SH-SY5Y (cell line): ENCODE measurements at regions not wholly inside any gene's neighbourhood (a gene's known extent, or its start where the extent isn't known, plus 50 kb on each side); places are given as distances from the start of the nearest gene placed in this dataset.

Experiments used
- GATA2 ChIP-seq: IDR thresholded peaks from 2 replicates; pipeline ENCODE4 v1.6.1; 2011; ENCODE audit warnings: mild to moderate bottlenecking, low read depth, low read length
- GATA3 ChIP-seq: IDR thresholded peaks from 2 replicates; pipeline ENCODE4 v1.6.1; 2011; ENCODE audit warnings: low read depth, mild to moderate bottlenecking, low read length, moderate library complexity

DNA sequence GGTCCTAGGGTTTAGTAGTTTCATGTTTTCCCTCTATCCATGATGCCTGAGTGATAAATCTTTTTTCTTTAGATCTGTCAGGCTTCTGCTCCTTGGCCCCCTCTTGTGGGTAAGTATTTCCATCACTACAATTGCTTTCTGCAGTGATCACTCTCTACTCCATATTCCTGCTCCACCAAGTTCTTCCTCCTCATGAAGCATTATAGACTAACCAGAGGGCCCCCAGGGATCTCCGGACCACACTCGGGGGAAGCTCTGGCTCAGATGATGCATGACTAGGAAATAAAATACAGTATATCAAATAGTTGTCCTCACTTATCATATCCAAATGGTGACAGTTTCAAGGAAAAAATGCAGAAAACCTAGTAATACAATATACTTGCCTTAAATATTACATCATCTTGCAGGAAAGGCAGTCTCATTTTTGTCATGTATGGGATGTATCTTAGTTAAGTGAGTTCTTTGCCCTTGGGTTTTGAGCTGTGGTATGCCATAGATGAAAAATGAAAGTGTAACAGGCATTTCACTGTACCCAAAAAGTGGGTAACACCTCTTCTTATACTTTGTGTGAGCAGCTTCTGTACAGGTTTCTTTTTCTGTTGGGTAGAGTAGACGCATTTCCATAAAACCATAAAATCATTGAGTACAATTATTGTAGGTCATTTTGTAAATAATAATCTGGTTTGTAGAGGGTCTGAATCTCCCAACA, 200.9 kb upstream of the EYA4 start:
- no peak for TF ChIP-seq GATA3

DNA sequence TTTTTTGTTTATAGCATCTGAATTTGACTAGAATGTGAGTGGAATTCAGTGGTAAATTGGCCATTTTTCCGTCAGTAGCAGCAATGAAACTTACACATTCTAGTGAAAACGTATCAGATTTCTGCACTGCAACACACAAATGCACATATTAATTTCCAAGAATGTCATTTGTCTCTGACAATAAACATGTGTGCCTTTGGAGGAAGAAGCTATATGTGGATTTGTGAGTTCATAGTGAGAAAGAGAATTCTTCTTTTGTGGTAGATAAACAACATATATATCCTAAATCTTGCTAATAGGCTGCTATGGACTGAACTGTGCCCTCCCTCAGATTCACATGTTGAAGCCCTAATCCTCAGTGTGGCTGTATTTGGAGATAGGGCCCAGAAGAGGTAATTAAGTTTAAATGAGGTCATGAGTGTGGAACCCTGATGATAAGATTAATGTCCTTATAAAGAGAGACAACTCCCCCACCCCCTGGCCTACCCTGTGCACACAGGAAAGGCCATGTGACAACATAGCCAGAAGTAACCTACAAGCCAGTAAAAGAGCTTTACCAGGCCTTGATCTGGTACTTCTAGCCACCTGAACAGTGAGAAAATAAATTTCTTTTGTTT, 200.2 kb upstream of the EYA4 start:
- TF ChIP-seq GATA2 (no peak), GATA3 (no peak)

DNA sequence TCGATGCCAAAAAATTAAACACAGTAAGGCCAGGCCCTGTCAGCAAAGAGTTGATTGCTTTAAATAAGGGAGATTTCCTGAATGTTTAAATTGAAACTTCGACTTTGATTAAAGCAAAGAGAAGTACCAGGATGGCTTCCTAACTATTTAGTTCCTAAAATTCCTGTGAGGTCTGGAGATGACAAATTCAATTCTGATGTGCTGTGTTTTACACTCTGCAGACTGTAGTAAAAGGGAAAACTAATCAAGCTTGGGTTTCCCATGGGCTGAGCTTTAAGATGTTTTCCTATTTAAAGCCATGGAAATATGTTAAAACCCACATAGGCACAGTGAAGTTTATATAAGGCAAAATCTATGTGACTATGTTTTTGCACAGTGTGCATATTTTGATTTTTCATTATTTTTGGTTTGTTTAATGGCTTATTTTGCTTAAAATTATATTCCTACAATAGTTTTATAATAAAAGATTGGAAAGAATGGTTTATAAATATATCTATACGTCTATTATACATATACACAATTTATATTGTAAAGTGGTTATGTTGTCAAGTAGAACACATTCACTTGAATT, 198.5 kb upstream of the EYA4 start:
- TF ChIP-seq GATA2 (no peak), GATA3 (no peak)

DNA sequence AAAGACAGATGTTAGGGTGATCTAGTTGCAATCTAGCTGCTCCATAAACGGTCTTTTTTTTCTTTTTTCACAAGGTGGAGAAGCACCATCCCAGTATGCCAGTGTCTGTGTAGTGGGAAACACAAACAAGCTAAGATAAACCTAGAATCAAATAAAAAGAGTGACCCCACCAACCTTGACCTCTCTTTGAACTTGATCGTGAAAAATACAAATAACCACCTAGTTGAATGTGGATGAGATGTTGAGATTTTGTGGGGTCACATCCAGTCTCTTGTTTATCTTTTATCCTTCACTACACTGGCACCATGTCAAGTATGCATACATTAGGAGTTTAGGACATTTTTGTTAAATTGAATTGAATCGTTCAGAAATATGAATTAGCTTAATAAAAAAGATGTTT, 194.6 kb upstream of the EYA4 start:
- TF ChIP-seq GATA2, result no peak
- TF ChIP-seq GATA3, result no peak

DNA sequence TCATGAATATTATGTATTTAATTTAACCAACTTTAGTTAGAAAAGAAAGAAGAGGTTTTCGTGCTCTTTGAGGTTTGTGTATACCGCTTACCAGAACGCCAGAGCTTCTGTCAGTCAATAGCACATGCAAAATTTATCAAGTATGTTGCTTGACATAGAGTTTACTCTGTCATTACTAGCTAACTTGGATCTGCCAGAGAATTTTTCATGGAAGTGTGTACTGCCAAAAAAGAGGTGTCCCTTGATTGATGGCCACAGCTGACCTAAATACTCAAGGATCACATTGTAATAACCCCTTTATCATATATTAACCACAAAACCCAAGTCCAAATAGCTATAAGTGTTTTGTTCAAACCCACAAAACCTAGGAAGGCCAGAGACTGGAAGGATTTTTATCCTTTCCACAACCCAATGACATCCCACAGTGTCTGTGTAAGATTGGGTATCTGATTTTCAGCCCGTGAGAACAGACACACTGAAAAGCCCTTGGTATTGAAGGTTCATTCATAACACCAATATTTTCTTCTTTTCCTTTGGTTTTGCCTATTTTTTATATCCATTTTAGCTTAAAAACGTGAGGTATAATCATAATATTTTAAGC, 194.0 kb upstream of the EYA4 start:
- TF ChIP-seq GATA2 (no peak), GATA3 (no peak)

DNA sequence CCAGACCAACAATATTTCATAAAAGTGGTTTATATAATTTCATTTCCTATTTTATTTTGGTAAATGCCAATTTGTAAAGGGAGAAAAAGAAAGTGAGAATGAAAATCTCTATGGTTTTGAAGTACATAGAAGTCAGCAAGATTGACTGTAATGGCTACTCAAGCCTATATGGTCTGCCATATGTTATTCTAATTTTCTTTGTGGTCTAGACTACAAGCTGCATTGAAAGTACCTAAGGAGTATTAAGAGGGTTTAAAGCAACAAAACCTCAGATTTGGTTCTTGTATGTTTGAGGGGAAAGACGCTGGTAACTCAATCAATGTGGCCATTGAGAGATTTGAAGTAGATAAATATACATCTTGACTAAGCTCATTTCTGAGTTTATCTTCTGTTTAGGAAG, 193.5 kb upstream of the EYA4 start:
- TF ChIP-seq GATA2, result no peak
- no peak for TF ChIP-seq GATA3

DNA sequence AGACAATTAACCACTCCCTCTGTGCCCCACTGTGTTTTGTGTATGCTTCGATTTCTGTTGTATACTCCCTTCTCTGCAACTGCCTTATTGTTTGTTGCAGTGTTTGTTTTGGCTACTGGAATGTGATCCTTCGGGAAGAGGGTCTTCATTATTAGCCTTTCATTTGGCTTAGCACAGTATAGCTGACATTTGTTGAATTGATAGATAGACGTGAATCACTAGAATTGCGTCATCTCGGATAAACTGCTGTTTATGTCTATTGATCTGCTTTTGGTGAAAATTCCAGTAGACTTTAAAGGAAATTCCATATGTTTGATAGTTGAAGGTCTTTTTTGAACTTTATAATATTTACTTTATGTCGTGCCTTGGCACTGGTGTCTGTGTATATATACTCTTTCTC, 189.9 kb upstream of the EYA4 start:
- TF ChIP-seq GATA2 (no peak), GATA3 (no peak)

DNA sequence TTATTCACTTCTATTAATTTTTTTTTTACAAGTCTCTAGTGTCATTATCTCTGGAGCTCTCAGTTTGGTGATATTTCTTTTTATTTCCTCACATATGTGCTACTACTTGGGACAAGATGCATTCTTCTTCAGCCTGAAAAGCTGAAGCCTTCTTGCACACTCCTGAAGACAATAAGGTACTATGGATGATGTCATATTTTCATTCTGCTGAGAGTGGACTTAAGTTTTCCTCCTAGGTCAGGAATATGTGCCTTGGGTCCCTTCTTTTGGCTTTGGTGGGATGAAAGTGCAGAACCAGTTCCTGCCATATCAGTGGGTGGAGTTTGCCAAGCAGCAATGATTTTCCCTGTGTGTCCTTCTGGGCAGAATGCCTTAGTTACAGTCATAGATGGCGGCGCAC, 188.7 kb upstream of the EYA4 start:
- TF ChIP-seq GATA3 (no peak), GATA2 (no peak)

DNA sequence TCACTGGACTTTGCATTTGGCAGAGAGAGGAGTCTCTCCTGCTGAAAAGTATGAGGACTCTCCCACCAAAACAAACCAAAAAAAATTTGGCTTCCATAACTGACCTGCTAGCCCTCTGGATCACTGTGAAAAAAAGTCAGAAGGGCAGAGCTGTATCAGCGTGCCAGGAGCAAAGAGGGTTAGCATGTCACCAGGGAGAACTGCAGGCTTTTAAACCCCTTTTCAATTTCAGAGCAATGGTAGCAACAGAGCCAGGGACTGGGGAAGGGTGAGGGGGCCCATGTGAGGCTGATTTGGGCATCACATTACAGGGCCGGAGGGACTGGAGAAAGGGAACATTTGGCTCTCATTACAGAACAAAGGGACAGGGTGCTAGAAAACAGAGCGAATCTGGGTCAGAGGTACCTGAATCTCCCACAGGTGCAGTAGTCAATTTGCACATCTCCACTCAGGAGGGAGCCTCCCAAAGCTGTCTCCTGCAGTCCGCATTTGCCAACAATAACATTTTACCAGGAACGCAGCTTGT, 185.7 kb upstream of the EYA4 start:
- TF ChIP-seq GATA2 (no peak), GATA3 (no peak)

DNA sequence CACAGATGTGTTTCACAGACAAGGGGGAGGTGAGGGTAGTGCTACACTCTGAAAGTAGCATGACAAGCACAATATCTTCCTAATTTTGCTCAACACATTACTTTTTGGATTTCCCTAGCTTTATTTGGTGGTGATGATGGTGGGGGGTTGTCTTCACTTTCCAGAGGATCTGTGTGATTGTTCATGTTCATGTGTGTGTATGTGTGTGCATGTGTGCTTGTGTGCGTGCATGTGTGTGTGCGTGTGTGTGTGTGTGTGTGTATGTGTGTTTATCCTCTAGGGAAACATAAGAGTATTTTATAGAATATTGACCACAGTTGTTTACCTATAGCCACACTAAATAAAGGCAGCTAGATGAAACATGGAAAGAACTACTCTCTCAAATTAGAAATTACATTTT, 183.8 kb upstream of the EYA4 start:
- TF ChIP-seq GATA2, result no peak
- TF ChIP-seq GATA3, result no peak

DNA sequence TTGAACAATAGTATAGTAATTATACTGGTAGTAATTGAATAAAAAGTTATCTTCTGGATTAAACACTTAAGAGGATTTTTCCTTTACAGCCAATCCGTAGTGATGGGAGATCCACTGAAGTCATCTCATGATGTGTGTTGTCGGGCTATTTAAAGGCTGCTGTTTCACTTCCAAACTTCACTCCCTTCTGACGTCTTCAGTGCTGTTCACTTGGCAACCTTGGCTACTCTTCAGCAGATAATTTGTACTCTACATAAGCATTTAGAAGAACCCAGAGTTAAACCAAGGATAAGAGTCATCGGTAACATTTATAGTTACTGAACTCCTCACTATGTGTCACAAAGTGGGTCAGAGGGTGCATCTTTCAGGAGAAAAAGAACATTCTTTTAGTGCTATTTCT, 179.1 kb upstream of the EYA4 start:
- no peak for TF ChIP-seq GATA3
- TF ChIP-seq GATA2, result no peak

DNA sequence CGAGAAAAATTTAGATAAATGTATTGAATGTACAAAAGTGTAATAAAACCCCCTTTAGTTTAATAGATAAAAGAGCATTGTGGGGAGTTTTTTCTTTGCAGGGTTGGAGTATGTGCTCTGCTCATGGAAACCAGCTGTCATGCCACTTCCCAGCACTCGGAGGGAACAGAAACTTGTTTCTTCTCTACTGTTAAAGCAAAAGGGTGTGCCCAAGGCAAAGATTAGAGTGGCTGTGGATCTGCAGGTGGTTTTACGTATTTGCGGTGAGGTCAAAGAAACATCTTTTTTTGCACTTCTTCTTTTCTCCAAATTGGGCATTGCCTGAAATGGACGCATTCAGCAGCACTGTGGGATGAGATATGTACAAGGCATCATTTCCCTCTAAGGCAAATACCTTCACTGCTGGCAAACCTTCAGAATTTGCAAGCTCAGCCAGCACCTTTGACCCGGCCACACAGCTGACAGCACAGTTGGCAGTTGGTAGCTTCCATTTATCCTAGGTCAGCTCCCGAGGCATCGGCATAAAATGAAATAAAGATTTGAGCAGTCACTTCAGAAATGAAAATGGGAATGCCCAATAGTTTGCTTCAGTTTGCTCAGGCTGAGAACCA, 178.4 kb upstream of the EYA4 start:
- TF ChIP-seq GATA2, result no peak
- no peak for TF ChIP-seq GATA3

DNA sequence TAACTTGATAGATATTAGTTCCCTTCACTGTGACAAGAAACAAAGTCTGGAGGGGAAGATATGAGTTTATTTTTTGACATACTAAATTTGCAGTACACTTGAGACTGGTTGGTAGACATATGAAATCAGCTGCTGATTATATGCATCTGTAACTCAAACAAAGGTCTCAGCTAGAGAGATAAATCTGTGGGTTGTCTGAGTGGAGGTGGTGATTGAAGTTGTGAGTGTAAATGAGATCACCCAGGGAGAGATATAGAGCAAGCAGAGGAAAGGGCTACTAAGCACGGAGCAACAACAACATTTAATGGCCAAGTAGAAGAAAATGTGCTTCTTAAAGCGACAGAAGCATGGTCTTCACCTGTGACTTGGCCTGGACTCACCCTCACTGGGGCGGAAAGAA, 173.2 kb upstream of the EYA4 start:
- TF ChIP-seq GATA3 (no peak), GATA2 (no peak)

DNA sequence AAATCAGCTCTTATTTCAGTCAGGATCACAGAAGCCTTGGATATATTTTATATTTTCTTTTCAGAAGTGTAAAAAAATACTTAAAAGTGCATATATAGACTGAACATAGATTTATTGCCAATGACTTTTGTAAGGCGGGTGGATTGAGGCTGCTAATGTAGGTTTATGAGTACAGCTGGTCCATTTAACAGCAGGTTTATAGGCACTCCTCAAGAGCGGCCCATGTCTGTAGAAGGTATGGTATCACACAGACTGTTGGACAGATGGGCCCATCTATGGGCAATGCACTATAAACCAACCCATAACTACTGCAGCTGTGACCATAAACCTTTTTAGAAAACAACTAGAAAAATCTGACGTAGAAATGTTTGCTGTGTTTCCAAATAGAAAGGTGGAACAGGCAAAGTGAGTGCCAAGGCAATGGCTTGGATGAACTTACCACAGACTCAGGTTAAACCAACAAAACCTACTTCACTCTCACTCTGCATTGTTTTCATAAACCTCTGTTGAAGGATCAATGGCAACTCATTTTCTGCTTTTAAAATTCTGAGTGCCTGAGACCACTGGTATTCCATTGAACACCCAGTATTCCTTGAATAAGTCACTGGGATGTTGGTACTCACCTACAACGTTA, 170.6 kb upstream of the EYA4 start:
- TF ChIP-seq GATA3, result no peak
- TF ChIP-seq GATA2, result no peak
